ENCODE measurements at regions not wholly inside any gene's neighbourhood (a gene's known extent, or its start where the extent isn't known, plus 50 kb on each side); places are given as distances from the start of the nearest gene placed in this dataset.

- TF ChIP-seq CTCF (conservative IDR thresholded peaks at IDR 0.05; ENCODE audit: low read depth, low read length) (no peak), EZH2 (IDR thresholded peaks at IDR 0.05; ENCODE audit: borderline replicate concordance, low read depth, low read length, poor library complexity, severe bottlenecking) (no peak)
Measured at GRCh38 chr4:114082348-114082747, 102.9 kb upstream of the ARSJ start.
